CD14-positive monocyte (primary cell): ENCODE measurements at regions not wholly inside any gene's neighbourhood (a gene's known extent, or its start where the extent isn't known, plus 50 kb on each side); places are given as distances from the start of the nearest gene placed in this dataset.

Experiments
- DNase-seq, 3 donors: peaks; one replicate each; pipeline ENCODE4 v3.0.0-alpha.2; 2011 to 2022
- H2AFZ ChIP-seq: 2 replicates; pipeline ENCODE4 v1.6.0; 2012; ENCODE audit warnings: mild to moderate bottlenecking, low read depth, low read length, inconsistent platforms; ENCODE audit not compliant: insufficient read depth, poor library complexity, severe bottlenecking
- H3K27ac ChIP-seq, 2 donors: 1 replicate in 1 of 2; 2 replicates in 1 of 2; pipeline ENCODE4 v1.5.1; 2012 to 2013; ENCODE audit warnings: low read length in 2 of 2, control low read depth in 1 of 2, inconsistent platforms in 1 of 2, low read depth in 1 of 2, mild to moderate bottlenecking in 1 of 2
- H3K27me3 ChIP-seq, 2 donors: one replicate each; pipeline versions ENCODE4 v1.6.0 to v1.6.1; 2011 to 2013; ENCODE audit warnings: low read length in 2 of 2; ENCODE audit not compliant: control insufficient read depth in 2 of 2, insufficient read depth in 2 of 2
- H3K36me3 ChIP-seq, 2 donors: replicated peaks in 1 of 2; 1 replicate in 1 of 2; 2 replicates in 1 of 2; pipeline versions ENCODE4 v1.5.1 to v1.6.1; 2012 to 2013; ENCODE audit warnings: low read length in 2 of 2, control low read depth in 1 of 2, inconsistent platforms in 1 of 2, mild to moderate bottlenecking in 1 of 2; ENCODE audit not compliant: insufficient read depth in 2 of 2, control insufficient read depth in 1 of 2
- H3K4me1 ChIP-seq, 2 donors: 1 replicate in 1 of 2; 2 replicates in 1 of 2; pipeline versions ENCODE4 v1.5.1 to v1.6.1; 2012 to 2013; ENCODE audit warnings: low read length in 2 of 2, control low read depth in 1 of 2, inconsistent platforms in 1 of 2, mild to moderate bottlenecking in 1 of 2, moderate library complexity in 1 of 2; ENCODE audit not compliant: insufficient read depth in 2 of 2, control insufficient read depth in 1 of 2
- H3K4me2 ChIP-seq: replicated peaks from 2 replicates; pipeline ENCODE3; 2012; ENCODE audit warnings: low read length, moderate library complexity, mild to moderate bottlenecking; ENCODE audit not compliant: poor library complexity, severe bottlenecking; ENCODE audit errors: extremely low read depth
- H3K4me3 ChIP-seq, 3 experiments: fragments of 200-600 bp in 1 of 3; sonication (generic) in 1 of 3; replicated peaks in 1 of 3; 1 replicate in 2 of 3; 2 replicates in 1 of 3; pipeline ENCODE4 v1.5.1; 2011 to 2013; ENCODE audit warnings: low read length in 3 of 3, mild to moderate bottlenecking in 3 of 3, control low read depth in 2 of 3, low read depth in 2 of 3, inconsistent platforms in 1 of 3, moderate library complexity in 1 of 3
- H3K79me2 ChIP-seq: 2 replicates; pipeline ENCODE4 v1.6.0; 2012; ENCODE audit warnings: mild to moderate bottlenecking, control low read depth, inconsistent platforms, low read length, moderate library complexity; ENCODE audit not compliant: insufficient read depth
- H3K9ac ChIP-seq: 2 replicates; pipeline ENCODE4 v1.6.0; 2017; ENCODE audit warnings: low read length, mild to moderate bottlenecking; ENCODE audit not compliant: insufficient read depth, poor library complexity, severe bottlenecking
- H3K9me3 ChIP-seq, 2 donors: replicated peaks in 1 of 2; 1 replicate in 1 of 2; 2 replicates in 1 of 2; pipeline versions ENCODE4 v1.5.1 to v1.6.1; 2012 to 2013; ENCODE audit warnings: low read length in 2 of 2, control low read depth in 1 of 2; ENCODE audit not compliant: control insufficient read depth in 1 of 2, insufficient read depth in 1 of 2
- H4K20me1 ChIP-seq: 2 replicates; pipeline ENCODE4 v1.6.0; 2012; ENCODE audit warnings: mild to moderate bottlenecking, low read length, control low read depth, moderate library complexity; ENCODE audit not compliant: insufficient read depth
- H3K27ac Mint-ChIP-seq, 7 donors: one replicate each; pipeline ENCODE4 v1.8.0; 2020; ENCODE audit warnings: mild to moderate bottlenecking in 7 of 7, mixed read lengths in 7 of 7, moderate library complexity in 6 of 7, inconsistent platforms in 2 of 7
- H3K27me3 Mint-ChIP-seq, 3 donors: one replicate each; pipeline ENCODE4 v1.8.0; 2021 to 2022; ENCODE audit warnings: low read depth in 3 of 3, mild to moderate bottlenecking in 3 of 3, mixed read lengths in 3 of 3, moderate library complexity in 3 of 3, inconsistent platforms in 1 of 3
- H3K36me3 Mint-ChIP-seq, 2 donors: one replicate each; pipeline ENCODE4 v1.8.0; 2020; ENCODE audit warnings: mixed read lengths in 2 of 2, inconsistent platforms in 1 of 2, mild to moderate bottlenecking in 1 of 2
- H3K4me1 Mint-ChIP-seq: one replicate; pipeline ENCODE4 v1.8.0; 2020; ENCODE audit warnings: mild to moderate bottlenecking, mixed read lengths
- H3K4me3 Mint-ChIP-seq, 2 donors: one replicate each; pipeline ENCODE4 v1.8.0; 2020; ENCODE audit warnings: mild to moderate bottlenecking in 2 of 2, mixed read lengths in 2 of 2, moderate library complexity in 1 of 2
- H3K9me3 Mint-ChIP-seq, 7 donors: one replicate each; pipeline ENCODE4 v1.8.0; 2020 to 2022; ENCODE audit warnings: mixed read lengths in 7 of 7, mild to moderate bottlenecking in 6 of 7, moderate library complexity in 6 of 7, inconsistent platforms in 2 of 7
- WGBS: methylation state at CpG from one replicate; pipeline ENCODE4 v1.1.5; 2013; ENCODE audit warnings: missing lambda C conversion rate; ENCODE audit not compliant: insufficient coverage; 5-methylcytosine and 5-hydroxymethylcytosine counted together
- intact Hi-C, 2 donors: fragments of 100-400 bp; cut with micrococcal nuclease; formaldehyde crosslinking; loops; one replicate each; pipeline versions ENCODE4 v1.15.0 to v1.15.1; 2023
- TF ChIP-seq, protein P1 (sequence below): fragments of 200-600 bp; IDR thresholded peaks from one replicate; pipeline ENCODE4 v1.8.0; 2022; ENCODE audit warnings: antibody characterized with exemption, mild to moderate bottlenecking

DNA sequence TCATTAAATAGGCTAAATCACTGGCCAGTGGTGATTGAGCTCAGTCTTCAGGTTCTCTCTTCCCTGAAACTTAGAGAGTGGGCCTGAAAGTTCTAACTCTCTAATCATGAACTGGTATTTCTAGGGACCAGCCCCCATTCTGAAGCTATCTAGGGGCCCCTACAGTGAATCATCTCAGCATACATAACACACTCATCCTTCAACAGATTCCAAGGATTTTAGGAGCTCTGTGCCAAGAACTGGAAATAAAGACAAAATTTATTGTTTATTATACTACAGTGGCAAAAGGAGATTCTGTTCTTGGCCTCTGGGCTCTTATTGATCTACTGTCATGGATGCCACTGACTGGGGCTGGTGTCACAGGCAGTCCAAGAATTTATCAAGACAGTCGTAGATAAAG, 263.8 kb upstream of the IGFBP7 start:
- no peak overlapping the region for H3K27ac Mint-ChIP-seq
- Histone ChIP-seq H3K4me3 (no peak overlapping the region), H3K9me3 (no peaks in the 10 kb centered on the region), H3K4me2 (no peak overlapping the region), H3K27me3 (no peaks in the 10 kb centered on the region), H3K27ac (no peak overlapping the region), H4K20me1 (no peaks in the 10 kb centered on the region), H3K9ac (no peak overlapping the region), H3K79me2 (no peaks in the 10 kb centered on the region), H3K36me3 (no peaks in the 10 kb centered on the region), H3K4me1 (no peaks in the 10 kb centered on the region), H2AFZ (no peak overlapping the region)
- peaks cover 0 to 7% (median 0%) of the 10 kb centered on the region in 7 donors for H3K9me3 Mint-ChIP-seq
- no peak for DNase-seq
- H3K4me3 Mint-ChIP-seq: no peak overlapping the region
- TF ChIP-seq, protein P1, sequence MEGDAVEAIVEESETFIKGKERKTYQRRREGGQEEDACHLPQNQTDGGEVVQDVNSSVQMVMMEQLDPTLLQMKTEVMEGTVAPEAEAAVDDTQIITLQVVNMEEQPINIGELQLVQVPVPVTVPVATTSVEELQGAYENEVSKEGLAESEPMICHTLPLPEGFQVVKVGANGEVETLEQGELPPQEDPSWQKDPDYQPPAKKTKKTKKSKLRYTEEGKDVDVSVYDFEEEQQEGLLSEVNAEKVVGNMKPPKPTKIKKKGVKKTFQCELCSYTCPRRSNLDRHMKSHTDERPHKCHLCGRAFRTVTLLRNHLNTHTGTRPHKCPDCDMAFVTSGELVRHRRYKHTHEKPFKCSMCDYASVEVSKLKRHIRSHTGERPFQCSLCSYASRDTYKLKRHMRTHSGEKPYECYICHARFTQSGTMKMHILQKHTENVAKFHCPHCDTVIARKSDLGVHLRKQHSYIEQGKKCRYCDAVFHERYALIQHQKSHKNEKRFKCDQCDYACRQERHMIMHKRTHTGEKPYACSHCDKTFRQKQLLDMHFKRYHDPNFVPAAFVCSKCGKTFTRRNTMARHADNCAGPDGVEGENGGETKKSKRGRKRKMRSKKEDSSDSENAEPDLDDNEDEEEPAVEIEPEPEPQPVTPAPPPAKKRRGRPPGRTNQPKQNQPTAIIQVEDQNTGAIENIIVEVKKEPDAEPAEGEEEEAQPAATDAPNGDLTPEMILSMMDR: no peak
- 86% methylated on average over 1 of the region's 1 CpG for WGBS
- no peaks in the 10 kb centered on the region for H3K36me3 Mint-ChIP-seq
- no peaks in the 10 kb centered on the region for H3K4me1 Mint-ChIP-seq
- no peaks in the 10 kb centered on the region for H3K27me3 Mint-ChIP-seq
- intact Hi-C loops: no loop called here

DNA sequence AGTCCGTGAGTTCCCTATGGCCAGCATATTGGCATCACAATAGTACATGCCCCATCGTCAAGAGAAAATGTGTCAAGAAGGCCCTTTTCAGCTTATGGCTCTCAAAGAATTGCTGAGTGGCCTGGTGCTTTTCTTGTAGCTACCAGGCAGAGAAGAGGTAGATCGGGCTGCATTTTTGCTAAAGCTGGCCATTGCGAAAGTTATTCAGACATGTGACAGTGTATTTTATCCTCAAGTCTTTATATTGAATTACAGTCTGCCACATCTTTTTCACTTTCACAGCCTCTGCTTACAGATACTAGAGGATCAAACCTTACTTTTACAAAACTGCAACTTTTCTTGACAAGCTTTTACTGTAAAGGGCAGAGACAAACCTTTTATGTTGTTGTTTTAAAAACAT, 261.5 kb upstream of the IGFBP7 start:
- 94% methylated on average over 2 of the region's 4 CpGs for WGBS
- no peaks in the 10 kb centered on the region for H3K27me3 ChIP-seq
- H3K4me1 ChIP-seq: no peaks in the 10 kb centered on the region
- no peaks in the 10 kb centered on the region for H3K79me2 ChIP-seq
- H3K4me2 ChIP-seq: no peak overlapping the region
- no peaks in the 10 kb centered on the region for H3K27me3 Mint-ChIP-seq
- H3K4me3 ChIP-seq: no peak overlapping the region
- DNase-seq: no peak
- H3K9me3 Mint-ChIP-seq: peaks cover 0 to 7% (median 2%) of the 10 kb centered on the region in 7 donors
- intact Hi-C loops: no loop called here
- H3K9ac ChIP-seq: no peak overlapping the region
- H3K36me3 ChIP-seq: no peaks in the 10 kb centered on the region
- H4K20me1 ChIP-seq: no peaks in the 10 kb centered on the region
- no peaks in the 10 kb centered on the region for H3K36me3 Mint-ChIP-seq
- H3K27ac Mint-ChIP-seq: no peak overlapping the region
- TF ChIP-seq, protein P1: no peak
- H3K4me1 Mint-ChIP-seq: no peaks in the 10 kb centered on the region
- H3K9me3 ChIP-seq: no peaks in the 10 kb centered on the region
- H3K27ac ChIP-seq: no peak overlapping the region
- no peak overlapping the region for H3K4me3 Mint-ChIP-seq
- no peak overlapping the region for H2AFZ ChIP-seq
